GM03348 (cell line): ENCODE measurements at regions not wholly inside any gene's neighbourhood (a gene's known extent, or its start where the extent isn't known, plus 50 kb on each side); places are given as distances from the start of the nearest gene placed in this dataset.

Experiments used
- DNase-seq: peaks from one replicate; pipeline ENCODE4 v3.0.0; 2012; ENCODE audit warnings: low spot score

DNA sequence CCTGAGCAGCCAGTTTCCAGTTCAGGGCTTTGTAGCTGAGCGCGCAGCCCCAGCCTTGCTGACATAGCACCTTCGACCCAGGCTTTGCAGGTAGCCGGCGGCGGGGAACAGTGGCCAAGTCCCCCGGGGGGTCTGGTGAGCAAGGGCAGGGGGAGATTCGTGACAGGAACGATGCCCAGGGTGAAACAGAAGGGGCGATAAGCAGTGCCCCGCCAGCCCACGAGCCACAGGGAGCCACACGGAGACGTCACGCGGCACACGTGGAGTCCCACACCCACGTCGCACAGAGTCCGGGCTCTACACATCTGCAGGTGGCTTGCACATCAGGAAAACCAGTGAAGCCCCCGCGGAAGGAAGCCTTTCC is 127.2 kb downstream of the SOX1 start:
- DNase-seq = no peak

DNA sequence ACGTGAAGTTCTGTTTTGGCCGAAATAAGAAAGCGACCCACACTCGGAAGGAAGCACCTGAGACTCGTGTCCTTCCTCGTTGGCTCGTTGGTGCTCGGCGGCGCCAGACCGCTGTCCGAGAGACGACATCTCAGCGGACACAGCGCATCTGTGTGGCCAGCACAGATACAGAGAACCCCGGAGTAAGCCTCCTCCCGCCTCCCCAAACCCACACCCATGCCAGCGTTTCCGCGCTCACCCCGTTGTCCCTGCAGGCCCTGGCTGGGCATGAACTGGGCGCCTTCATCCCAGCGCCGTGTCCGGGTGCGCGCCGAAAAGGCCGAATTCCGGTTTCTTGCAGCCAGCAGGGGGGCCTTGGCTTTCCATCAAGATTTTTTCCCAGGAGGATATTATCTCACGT is 127.6 kb downstream of the SOX1 start:
- DNase-seq = no peak

DNA sequence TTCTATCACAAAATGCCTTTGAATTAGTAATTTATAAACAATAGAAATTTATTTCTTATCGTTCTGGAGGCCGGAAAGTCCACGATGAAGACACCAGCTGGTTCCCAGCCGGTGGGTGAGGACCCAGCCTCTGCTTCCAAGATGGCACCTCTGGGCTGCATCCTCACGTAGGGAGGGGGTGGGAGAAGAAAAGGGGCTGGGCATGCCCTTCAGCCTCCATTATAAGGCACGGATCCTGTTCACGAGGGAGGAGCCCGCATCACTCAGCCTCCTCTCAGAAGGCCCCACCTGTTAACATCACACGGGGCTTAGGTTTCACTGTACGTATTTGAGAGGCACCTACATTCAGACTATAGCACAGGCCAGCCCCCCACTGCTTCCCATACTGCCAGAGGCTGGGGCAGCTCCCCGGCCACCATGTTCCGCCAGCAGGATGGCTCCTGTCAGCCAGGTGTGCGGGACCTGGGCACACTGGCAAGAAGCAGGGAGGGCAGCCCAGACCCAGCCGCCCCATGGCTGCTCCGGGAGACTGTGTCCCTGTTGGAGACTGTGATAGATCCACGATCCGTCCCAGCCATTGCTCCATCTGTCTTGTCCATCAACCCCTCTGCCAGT is 131.6 kb downstream of the SOX1 start:
- no peak for DNase-seq

DNA sequence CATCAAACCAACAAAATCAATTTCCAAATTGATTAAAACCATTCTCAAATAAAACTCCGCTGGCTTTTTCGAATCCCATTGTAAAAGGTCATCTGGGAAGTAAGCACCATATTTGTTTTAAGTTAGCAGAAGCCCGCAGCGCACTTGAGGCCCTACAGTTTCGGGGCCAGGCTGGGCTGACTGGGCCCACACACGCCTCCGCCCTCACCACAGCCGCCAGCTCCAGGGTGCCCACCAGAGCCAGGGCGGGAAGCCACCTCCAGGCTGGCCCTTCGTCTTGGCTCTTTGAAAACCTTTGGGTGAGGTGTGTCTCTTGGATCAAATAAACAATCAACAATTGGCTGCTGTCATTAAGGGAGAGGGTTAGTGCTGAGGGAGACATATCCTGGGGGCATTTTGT is 133.3 kb downstream of the SOX1 start:
- no peak for DNase-seq

DNA sequence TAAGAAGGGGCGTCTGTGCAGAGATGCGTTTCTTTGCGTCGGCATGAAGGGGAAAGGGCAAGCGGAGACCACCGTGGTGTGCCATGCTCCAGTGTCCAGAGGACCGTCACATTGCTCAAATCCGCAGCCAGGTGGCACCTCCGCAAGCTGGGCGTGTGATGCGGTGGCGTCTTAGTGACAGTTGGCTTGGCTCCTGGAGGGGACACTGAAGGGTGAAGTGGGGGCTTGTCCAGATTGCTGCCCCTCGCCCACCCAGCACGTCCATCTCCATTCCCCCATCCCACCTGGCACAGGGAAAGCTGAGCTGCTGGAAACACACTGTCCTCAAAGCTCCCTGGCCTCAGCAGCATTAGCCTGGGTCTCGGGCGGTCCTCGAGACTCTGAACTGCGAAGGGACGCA is 135.3 kb downstream of the SOX1 start:
- DNase-seq = no peak

DNA sequence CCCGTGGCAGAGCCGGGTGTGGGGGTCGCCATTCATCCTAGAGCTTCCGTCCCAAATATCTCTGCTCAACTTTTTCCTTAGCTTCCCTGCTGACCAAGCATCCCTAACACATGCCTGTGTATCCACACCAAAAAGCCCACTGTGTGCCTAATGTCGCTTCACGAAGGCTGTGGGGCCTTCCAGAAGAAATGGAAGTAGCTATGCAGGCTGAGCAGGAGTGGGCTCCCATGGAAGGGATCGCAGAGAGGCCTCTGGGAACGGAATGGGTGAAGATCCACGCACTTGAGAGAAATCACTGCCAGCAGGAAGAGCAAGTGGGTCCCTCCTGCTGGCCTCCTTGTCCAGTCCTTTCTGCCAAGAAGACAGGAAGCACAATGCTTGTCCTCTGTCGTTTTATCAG is 136.0 kb downstream of the SOX1 start:
- no peak for DNase-seq

DNA sequence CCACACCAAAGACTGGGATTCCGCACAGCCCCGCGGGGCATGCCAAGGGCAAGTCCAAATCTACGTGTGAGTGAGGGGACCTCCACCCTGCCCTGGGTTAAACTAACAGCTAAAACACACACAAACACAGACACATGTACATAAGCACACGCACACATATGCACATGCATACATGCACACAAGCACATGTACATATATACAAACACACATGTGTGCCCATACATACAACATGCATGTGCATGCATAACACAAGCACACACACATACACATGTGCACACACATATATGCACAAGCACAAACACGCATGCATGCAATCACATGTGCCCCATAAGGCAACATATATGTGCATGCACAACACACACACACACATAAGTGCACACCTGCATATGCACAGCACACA is 136.7 kb downstream of the SOX1 start:
- no peak for DNase-seq

DNA sequence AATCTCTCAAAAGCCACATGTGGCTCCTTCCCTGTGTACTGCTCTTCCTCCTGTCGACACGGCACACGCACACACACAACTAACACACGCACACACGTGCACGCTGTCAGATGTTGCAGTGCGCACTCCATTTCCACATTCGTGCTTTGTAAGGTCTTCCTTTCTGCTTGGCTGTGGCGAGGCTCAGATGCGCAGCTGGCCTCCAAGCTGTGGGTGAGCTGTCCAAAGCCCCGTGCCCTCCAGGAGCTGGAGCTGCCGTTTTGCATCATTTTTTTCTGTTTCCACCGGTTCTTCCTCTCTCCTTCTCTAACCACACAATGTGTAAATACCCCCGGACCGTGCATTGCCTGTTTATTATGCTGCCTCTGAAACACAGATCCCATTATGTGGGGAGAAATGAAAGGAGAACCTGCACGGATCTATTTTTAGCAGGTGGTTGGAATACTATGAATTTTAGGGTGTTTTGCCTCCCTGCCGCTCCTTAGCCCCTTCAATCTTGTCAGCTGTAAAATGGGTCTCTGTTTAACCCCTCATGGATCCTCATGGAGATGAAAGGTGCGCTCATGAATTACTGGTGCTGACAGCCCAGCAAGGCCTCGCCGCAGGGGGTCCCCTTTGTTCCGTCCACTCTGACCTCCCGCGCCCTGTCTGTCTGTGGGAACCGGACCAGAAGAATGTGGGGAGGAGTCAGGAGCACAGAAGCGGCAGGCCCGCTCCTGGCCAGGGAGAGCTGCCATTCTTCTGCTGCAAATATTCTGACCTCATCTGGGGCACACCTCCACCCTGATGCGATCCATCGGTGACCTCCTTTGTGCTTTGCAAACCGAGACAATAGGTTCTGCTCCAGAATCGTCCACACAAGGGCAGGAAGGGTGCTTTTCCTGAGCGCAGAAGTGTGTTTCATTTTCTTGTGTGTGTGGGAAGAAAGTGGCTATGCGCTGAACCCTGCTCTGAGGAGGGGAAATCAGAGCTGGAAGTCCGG is 137.7 kb downstream of the SOX1 start:
- DNase-seq = no peak

DNA sequence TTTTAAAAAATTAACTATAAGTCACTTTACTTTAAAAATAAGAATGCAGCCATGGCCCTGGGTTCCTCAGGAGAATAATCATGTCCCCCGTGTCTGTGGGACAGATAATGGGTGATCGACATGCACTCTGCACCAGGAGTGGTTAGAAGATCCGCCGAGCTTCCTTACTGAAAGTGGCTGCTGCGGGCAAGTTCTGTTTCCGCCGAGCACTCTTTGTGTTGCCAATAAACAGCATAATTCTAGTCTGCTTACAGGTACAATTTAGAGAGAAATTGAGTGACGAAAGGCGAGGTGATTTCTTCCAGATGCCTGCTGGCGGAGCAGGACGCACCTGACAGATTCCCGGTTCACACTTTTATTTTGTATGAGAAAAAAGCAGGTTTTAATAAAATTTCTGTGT is 139.0 kb downstream of the SOX1 start:
- no peak for DNase-seq

DNA sequence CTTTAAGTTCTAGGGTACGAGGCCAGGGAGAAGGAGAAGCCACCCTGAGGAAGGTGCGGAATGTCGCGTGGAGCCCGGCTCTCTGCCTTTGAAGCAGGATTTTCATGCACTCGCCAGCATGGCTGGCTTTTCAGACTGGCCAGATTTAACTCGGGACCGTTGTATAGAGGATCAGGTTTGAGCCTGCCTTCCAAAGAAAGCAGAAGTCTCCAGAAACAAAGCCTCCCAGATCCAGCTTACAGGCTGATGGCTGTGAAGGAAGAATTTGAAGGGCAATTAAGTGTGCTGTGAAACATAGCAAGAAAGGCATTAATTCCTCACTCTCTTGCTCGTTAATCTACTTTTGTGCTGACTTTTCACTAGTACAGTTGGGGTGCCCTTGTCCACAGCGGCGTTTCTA is 140.2 kb downstream of the SOX1 start:
- DNase-seq = no peak

DNA sequence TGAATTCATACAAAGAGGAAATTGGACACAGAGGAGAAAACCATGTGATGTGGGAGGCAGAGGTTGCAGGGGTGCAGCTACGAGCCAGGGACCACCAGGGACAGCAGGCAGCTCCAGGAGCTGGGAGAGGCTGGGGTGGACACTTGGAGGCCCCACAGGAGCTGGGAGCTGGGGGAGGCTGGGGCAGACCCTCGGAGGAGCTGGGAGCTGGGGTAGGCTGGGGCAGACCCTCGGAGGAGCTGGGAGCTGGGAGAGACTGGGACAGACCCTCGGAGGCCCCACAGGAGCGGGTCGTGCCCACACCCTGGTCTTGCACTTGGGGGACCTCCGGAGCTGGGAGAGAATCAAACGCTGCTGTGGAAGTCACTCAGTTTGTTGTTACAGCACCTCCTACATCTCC is 141.7 kb downstream of the SOX1 start:
- DNase-seq = no peak

DNA sequence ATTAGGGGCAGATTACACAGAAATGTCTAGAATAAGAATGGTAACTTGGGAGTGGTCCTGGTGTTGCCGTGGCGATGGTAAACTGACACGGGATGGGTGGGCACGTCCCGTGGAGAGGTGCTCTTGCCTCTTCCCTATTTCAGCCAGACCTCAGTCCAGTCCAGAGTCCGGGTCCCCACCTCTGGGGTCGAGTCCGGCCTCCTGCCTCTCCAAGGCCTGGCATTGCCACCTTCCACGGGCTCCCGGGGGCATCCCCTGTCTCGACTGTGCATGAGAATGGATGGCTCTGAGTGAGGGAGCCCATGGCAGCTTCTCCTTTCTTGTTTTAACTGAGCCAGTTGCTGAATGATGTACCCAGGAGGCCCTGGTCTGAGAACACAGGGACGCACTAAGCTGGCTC is 142.3 kb downstream of the SOX1 start:
- DNase-seq = no peak

DNA sequence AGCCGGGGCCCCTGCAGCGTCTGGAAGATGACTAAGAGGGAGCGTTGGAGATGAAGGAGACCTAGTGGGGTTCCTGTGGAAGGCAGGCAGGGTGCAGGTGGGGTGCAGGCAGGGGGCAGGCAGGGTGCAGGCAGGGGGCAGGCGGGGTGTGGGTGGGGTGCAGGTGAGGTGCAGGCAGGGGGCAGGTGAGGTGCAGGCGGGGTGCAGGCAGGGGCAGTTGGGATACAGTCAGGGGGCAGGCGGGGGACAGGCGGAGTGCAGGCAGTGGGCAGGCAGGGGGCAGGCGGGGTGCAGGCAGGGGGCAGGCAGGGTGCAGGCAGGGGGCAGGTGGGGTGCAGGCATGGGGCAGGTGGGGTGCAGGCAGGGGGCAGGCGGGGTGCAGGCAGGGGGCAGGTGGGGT is 142.8 kb downstream of the SOX1 start:
- DNase-seq = no peak

DNA sequence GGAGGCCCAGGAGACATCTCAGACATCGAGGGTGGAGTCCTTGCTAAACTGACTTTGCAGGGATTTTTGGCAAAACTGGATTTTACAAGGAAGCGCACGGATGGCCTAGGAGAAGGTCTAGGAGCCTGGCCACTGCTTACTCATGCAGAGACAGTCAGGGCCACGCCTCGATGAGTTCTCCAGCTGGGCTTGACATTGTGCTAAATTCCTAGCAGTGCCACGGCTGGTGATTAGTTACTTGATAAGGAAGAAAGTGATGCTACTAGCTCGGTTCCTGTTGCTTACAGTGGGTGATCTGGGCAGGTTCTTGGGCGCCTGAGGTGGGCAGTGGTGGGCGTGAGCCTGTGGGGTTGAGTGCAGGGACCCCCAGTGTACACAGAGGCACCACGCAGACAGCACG is 143.4 kb downstream of the SOX1 start:
- no peak for DNase-seq

DNA sequence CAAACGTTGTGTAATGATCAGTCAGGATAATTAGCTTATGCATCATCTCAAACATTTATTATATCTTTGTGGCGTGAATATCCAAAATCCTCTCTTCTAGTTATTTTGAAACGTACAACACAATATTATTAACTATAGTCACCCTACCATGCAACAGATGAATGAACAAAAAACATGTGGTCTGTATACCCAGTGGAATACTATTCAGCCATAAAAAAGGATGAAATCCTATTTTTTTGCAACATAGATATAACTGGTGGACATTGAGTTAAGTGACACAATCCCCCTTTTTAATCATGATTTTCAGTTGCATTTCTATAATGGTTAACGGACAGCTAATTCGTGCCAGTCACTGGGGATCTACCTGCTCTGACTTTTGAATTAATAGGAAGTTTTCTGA is 145.6 kb downstream of the SOX1 start:
- DNase-seq = no peak

DNA sequence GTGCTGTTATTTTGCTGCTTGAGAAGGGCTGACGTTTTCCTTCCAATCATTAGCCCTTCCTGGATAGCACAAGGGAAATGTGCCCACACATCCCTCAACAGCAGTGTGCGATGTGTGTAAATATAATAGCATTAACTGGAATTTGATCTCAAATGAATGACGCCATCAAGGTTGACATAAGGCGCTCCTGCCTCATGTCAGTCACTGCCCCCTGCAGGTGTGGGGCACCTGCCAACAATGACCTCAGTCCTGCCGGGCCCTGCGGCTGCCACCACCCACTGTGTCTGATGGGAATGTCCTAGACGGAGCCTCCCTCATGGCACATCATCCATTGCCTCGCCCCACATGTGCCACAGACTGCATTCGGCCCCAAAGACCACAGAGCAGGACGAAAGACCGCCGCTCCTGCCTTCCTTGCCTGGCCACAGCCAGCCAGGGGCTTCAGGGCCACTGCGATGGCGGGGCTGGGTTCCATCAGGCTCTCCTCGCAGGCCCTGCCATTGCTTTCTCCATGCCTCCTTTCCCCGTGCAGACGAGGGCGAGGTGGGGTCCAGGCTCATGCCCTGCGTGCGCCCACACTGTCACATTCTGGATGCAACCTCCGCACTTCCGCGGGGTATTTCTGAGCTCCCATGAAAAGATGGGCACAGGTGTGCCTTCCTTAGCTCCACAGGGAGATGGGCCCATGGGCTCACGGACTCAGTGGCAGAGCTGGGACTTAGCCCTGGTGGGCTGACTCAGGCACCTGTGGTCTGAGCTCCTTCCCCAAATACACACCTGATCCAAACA is 146.7 kb downstream of the SOX1 start:
- DNase-seq = no peak

DNA sequence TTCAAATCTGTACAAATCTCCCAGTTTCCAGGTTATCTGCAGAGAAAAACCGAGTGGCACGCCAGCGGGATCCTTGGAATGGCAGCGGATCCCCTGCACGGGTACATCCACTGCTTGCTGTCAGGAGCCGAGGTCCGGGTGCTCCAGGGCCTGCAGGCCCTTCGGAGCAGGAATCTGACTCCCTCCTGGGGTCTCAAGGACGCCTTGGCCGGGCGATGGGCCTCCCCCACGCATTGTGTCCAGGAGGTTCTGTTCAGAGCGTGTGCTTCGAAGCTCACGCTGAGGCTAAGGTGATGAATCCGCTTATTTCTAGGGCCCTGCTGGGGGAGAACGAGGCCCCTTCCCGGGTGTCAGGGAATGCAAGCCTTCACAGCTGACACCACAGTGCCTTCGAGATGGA is 148.9 kb downstream of the SOX1 start:
- no peak for DNase-seq

DNA sequence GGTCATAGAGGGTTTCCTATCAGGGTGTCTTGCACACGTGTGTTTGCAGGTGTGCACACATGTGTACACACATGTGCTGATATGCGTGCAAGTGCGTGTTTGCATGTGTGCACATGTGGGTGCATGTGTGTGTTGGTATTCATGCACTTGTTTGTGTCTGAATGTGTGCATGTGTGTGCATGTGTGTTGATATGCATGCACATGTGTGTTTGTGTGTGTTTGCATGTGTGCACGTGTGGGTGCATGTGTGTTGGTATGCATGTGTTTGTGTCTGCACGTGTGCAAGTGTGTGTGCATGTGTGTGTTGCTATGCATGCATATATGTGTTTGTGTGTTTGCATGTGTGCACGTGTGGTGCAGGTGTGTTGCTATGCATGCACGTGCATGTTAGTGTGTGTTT is 150.5 kb downstream of the SOX1 start:
- no peak for DNase-seq

DNA sequence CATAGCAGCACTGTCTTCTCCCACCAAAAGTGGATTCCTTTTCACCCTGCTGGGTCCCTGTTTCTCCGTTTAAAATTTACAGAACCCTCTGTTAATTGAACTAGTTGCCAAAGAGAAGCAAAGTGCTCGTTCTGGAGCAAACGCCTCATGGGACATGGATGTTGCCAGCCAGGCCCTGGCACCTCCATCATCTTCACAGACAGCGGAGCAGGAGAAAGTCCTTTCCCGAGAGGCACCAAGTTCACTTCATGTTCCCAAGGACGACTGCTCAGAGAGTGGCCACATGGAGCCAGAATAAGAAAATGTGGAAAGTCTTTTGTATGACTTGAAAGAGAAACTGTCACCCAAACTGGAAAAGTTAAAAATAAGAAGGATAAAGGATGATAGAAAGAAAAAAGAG is 151.5 kb downstream of the SOX1 start:
- DNase-seq = no peak

DNA sequence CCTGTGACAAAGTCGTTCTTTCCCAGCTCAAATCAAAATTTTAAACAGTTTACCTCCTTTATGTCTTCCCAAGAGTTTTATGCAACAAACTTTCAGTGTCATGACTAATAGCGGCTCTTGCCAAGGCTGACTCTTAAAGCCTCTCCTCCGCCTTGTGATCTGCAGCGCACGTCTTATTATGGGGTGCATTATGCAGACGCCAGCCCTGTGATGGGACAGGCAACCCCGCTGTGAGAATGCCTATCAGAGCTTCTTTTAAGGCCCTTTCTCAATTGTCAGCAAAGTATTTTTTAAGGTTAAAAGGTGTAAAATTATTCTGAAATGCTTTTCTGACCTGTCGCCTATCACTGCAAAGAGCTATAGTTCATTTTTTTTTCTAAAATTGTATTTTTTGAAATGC is 152.8 kb downstream of the SOX1 start:
- no peak for DNase-seq

DNA sequence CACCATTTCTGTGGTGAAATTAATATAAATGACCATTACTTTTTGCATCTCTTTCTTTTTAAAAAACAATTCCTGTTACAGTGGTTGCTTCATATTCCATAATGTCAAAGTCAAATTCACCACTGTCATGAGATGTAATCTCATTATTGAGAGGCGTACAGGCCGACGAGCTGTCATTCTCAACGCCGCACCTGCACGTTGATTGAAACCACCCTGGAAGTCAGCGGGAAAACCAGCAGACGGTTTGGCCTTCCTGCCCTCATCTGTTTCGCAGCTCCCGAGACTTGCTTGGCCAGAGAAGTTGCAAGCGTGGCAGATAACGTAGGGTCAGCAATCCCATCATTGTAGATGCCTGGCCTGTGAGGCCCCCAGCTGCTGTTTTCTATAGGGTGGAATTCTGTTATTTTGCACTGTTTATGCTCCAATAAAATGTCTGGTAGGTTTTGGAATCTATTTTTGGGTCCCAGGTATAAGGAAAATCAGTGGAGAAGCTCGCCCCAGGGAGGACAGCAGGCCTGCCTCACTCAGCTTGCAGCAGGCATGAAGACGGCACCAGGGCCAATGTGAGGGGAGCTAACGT is 153.4 kb downstream of the SOX1 start:
- DNase-seq = no peak

DNA sequence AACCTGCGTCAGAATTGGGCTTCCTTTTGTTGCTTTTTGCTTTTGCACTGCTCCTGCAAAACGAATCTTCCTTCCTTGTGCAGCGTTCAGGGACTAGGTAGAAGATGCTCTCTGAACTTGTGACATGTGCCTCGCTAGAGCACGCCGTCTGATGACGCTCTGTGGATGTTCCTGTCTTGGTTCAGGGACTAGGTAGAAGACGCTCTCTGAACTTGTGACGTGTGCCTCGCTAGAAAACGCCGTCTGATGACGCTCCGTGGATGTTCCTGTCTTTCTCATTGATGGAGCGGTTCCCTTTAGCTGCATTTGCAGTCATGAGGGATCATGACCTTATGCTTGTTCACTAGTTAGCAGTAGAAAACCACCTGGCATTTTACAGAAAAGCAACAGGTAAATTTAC is 154.0 kb downstream of the SOX1 start:
- no peak for DNase-seq

DNA sequence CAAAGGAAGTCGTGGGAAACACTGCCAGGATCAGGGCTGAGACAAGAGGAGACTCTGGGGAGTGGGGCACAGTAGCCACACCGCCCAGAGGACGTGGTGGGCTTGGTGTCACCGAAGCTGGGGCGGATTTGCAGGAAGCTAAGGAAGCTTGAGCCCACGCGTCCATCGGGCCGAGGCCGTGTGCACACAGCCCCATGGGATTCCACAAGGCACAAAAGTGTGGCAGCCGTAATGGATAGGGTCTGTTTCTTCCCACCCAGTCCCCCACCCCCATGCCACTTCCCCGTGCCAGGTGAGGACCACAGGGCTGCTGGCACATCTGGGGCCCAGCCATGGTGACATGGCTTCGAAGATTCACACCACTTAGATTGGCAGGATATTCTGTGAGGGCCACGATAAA is 153.2 kb upstream of the SPACA7 start:
- DNase-seq = no peak
